GM12892 (cell line): ENCODE measurements at regions not wholly inside any gene's neighbourhood (a gene's known extent, or its start where the extent isn't known, plus 50 kb on each side); places are given as distances from the start of the nearest gene placed in this dataset.

Experiments
- POLR2A ChIP-seq: IDR thresholded peaks from 2 replicates; pipeline ENCODE4 v1.6.1; 2011; ENCODE audit warnings: low read depth, low read length, control low read depth
- POLR2AphosphoS5 ChIP-seq: IDR thresholded peaks from 2 replicates; pipeline ENCODE4 v1.6.1; 2011; ENCODE audit warnings: low read depth, low read length, control low read depth
- TAF1 ChIP-seq: IDR thresholded peaks from 2 replicates; pipeline ENCODE4 v1.6.1; 2011; ENCODE audit warnings: low read depth, mild to moderate bottlenecking, control low read depth, low read length, borderline replicate concordance

DNA sequence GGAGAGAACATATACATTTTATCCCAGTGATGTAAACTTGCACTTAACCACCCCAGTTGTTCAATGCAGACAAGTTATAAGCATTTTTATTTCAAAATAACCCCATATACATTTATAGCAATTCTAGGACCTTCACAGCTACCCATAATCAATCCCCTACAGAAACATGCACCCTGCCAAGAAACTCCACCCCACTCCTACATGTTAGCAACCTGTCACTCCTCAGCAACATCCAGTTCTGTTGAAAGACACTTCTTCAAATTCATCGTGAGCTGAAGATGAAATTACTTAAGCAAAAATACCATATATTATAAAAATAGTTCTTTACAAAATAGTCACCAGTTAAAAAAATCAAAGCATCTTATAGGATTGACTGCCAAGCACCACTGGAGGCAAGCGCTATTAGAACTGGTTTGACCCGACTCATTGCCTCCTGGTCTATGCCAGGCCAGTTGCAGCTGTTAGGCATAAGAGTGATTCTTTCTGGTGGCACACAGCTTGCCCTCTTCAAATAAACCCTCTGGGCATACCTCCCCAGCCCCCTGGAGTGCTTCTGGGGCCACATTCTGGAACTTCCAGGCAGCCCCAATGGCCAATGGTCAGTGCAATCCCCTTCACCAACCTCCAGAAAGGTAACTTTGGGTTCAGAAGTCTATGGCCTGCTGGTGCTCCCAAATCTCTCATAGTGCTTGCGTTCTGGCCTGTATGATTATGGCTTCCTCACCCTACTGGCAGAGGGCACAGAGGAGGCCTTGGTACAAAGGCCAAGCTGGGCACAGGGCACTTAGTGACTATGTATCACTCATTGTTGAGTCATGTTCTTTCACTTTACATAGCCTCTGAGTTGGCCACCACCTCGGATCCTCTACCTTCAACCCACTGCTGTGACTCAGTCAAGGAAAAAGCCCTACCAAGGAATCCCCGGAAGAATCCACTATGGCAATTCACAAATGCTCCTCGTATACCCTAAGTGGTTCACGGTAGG, 72.2 kb upstream of the RALGPS2 start:
- TF ChIP-seq TAF1 (no peak), POLR2AphosphoS5 (no peak), POLR2A (no peak)
